ENCODE measurements at regions not wholly inside any gene's neighbourhood (a gene's known extent, or its start where the extent isn't known, plus 50 kb on each side); places are given as distances from the start of the nearest gene placed in this dataset.
A peak's percentile ranks its signal among the peaks of the same experiment; 100 is the strongest.

DNA sequence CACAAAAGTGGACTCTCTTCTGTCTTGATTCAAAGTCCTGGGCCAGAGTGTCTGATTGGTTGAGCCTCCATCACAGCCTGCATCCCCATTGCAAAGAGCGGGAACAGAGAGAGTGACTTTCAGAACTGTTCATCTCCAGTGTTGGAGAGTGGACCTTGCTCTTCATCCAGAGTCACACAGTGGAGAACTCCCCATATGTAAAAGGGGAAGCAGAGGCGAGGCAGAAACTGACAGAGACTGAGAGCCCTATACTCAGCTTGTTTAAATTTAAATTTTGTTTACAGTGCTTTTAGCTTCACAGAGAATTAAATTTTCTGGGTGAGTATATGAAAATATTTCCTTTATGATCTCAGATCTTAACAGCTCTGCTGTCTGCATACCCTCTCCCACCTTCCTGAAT is 70.0 kb upstream of the SSBP2 start:
- H3K36me3 ChIP-seq (ENCODE audit: insufficient read depth in 1 of 2, low read depth in 1 of 2) = no peaks in the 10 kb centered on the region
- intact Hi-C loops (cut with DNase I) = no loop called here
- no peak for ATAC-seq
- H3K4me3 ChIP-seq = no peak overlapping the region
- peaks cover 6% of the 10 kb centered on the region for H3K4me1 ChIP-seq
- no peak overlapping the region for H3K27ac ChIP-seq
- WGBS, 3 donors = 94 to 98% (median 94%) methylated on average over 2 of the region's 2 CpGs
- H3K9me3 ChIP-seq = no peaks in the 10 kb centered on the region
- TF ChIP-seq, protein P1, sequence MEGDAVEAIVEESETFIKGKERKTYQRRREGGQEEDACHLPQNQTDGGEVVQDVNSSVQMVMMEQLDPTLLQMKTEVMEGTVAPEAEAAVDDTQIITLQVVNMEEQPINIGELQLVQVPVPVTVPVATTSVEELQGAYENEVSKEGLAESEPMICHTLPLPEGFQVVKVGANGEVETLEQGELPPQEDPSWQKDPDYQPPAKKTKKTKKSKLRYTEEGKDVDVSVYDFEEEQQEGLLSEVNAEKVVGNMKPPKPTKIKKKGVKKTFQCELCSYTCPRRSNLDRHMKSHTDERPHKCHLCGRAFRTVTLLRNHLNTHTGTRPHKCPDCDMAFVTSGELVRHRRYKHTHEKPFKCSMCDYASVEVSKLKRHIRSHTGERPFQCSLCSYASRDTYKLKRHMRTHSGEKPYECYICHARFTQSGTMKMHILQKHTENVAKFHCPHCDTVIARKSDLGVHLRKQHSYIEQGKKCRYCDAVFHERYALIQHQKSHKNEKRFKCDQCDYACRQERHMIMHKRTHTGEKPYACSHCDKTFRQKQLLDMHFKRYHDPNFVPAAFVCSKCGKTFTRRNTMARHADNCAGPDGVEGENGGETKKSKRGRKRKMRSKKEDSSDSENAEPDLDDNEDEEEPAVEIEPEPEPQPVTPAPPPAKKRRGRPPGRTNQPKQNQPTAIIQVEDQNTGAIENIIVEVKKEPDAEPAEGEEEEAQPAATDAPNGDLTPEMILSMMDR (IDR thresholded peaks at IDR 0.05) = no peak
- no peak for DNase-seq
- no peaks in the 10 kb centered on the region for H3K27me3 ChIP-seq (ENCODE audit: insufficient read depth in 3 of 3, low read length in 2 of 3)

DNA sequence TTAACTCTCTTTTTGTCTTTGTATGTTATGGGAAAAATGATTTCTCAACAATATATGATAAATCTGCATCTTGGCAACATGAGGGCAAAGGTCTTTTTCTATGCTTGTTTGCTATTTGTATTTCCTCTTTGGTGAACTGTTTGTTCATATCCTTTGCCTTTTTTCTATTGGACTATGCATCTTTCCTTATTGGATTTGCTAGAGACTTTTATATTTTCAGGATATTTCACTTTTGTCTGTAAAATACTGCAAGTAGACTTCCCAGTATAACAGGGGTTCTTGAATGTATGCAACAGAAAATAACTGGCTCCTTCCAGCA is 69.4 kb upstream of the SSBP2 start:
- Histone ChIP-seq H3K27me3 (ENCODE audit: insufficient read depth in 3 of 3, low read length in 2 of 3) (no peaks in the 10 kb centered on the region), H3K36me3 (ENCODE audit: insufficient read depth in 1 of 2, low read depth in 1 of 2) (no peaks in the 10 kb centered on the region), H3K4me3 (no peak overlapping the region), H3K4me1 (peaks cover 6% of the 10 kb centered on the region), H3K27ac (no peak overlapping the region), H3K9me3 (no peaks in the 10 kb centered on the region)
- ATAC-seq = no peak
- intact Hi-C loops (cut with DNase I) = no loop called here
- DNase-seq = no peak
- TF ChIP-seq, protein P1 (IDR thresholded peaks at IDR 0.05) = no peak

DNA sequence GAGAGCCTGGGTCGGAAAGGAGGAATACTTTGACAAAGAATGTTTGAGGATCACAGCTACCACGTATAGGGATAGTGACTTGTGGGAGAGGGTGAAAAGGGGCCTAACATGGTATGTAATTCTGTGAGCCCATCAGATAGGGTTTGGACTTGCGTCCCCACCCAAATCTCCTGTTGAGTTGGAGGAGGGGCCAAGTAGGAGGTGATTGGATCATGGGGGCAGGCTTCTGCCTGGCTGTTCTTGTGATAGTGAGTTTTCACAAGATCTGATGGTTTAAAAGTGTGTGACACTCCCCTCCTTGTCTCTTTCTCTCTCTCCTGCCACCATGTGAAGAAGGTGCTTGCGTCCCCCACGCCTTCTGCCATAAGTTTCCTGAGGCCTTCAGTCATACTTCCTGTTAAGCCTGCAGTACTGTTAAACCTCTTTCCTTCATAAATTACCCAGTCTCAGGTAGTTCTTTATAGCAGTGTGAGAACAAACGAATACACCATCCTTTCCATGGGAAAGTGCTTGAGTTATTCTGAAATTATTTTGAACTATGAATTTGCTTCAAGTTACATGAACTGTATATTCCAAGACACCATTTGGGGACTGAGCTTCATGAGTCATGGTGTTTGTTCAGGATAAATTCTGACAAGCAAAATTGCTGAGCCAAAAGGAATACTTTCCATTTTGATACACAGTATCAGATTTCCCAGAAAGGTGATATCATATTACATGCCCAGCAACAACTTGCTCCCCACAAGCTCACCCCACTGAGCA is 68.8 kb upstream of the SSBP2 start:
- Histone ChIP-seq H3K4me1 (peaks cover 4% of the 10 kb centered on the region), H3K27me3 (ENCODE audit: insufficient read depth in 3 of 3, low read length in 2 of 3) (no peaks in the 10 kb centered on the region), H3K36me3 (ENCODE audit: insufficient read depth in 1 of 2, low read depth in 1 of 2) (no peaks in the 10 kb centered on the region), H3K27ac (no peak overlapping the region), H3K9me3 (no peaks in the 10 kb centered on the region), H3K4me3 (no peak overlapping the region)
- DNase-seq = no peak
- 67 to 85% (median 80%) methylated on average over 6 of the region's 6 CpGs for WGBS, 3 donors
- TF ChIP-seq, protein P1 (IDR thresholded peaks at IDR 0.05) = no peak
- peak in 1 of 4 donors; percentile 42 for ATAC-seq
- intact Hi-C loops (cut with DNase I) = no loop called here

DNA sequence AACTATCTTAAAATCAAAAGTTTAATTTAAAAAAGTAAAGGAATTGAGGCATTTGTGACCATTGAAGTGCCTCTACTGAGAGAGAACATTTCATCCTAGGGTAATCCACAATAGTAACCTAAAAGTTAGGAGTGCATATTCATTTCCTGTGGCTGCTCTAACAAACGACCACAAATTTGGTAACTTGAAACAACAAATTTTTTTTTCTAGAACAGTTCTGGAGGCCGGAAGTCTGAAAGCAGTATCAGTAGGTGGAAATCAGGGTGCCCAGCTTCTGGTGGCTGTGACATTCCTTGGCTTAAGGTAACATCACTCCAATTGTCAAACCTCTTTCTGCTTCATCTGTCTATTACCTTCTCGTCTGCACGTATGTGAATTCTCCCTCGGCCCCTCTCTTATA is 67.1 kb upstream of the SSBP2 start:
- TF ChIP-seq, protein P1 (IDR thresholded peaks at IDR 0.05) = no peak
- ATAC-seq (no peak), DNase-seq (no peak)
- no peaks in the 10 kb centered on the region for H3K36me3 ChIP-seq (ENCODE audit: insufficient read depth in 1 of 2, low read depth in 1 of 2)
- H3K27ac ChIP-seq = no peak overlapping the region
- H3K9me3 ChIP-seq = no peaks in the 10 kb centered on the region
- no peaks in the 10 kb centered on the region for H3K27me3 ChIP-seq (ENCODE audit: insufficient read depth in 3 of 3, low read length in 2 of 3)
- intact Hi-C loops (cut with DNase I) = no loop called here
- no peak overlapping the region for H3K4me3 ChIP-seq
- 78 to 82% (median 82%) methylated on average over 5 of the region's 5 CpGs for WGBS, 3 donors
- peaks cover 4% of the 10 kb centered on the region for H3K4me1 ChIP-seq

DNA sequence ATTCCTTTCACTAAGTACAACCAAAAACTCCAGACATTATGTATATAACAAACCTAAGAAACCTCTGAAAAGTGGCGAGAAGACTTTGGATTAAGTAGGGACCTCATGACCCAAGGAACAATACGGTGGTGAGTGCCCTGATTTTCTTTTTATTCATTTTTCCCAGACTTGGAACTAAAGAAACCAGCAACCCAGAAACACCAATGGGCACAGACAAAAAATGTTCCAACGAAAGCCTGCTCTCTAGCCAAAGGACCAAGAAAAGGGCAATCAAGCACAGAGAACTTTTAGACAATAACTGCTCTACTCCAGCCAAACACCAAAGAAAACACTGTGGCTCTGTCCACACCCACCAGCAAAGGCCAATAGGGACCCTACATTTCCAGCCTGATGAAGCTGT is 66.2 kb upstream of the SSBP2 start:
- H3K9me3 ChIP-seq = no peaks in the 10 kb centered on the region
- H3K27me3 ChIP-seq (ENCODE audit: insufficient read depth in 3 of 3, low read length in 2 of 3) = no peaks in the 10 kb centered on the region
- intact Hi-C loops (cut with DNase I) = no loop called here
- no peak overlapping the region for H3K27ac ChIP-seq
- DNase-seq (no peak), ATAC-seq (no peak)
- 86 to 94% (median 92%) methylated on average over 3 of the region's 3 CpGs for WGBS, 3 donors
- H3K4me1 ChIP-seq = peaks cover 4% of the 10 kb centered on the region
- H3K36me3 ChIP-seq (ENCODE audit: insufficient read depth in 1 of 2, low read depth in 1 of 2) = no peaks in the 10 kb centered on the region
- no peak overlapping the region for H3K4me3 ChIP-seq
- TF ChIP-seq, protein P1 (IDR thresholded peaks at IDR 0.05) = no peak
